PFSK-1 (cell line): ENCODE measurements at regions not wholly inside any gene's neighbourhood (a gene's known extent, or its start where the extent isn't known, plus 50 kb on each side); places are given as distances from the start of the nearest gene placed in this dataset.

Experiments
- FOXP2 ChIP-seq: optimal IDR thresholded peaks from 2 replicates; pipeline ENCODE3; 2011; ENCODE audit warnings: borderline replicate concordance, control low read depth, inconsistent platforms; ENCODE audit not compliant: insufficient read depth; ENCODE audit errors: extremely low read length, extremely low read depth
- POLR2AphosphoS5 ChIP-seq: IDR thresholded peaks from 2 replicates; pipeline ENCODE4 v1.6.1; 2012; ENCODE audit warnings: low read depth, mild to moderate bottlenecking, control low read depth, low read length, moderate library complexity
- SIN3A ChIP-seq: IDR thresholded peaks from 2 replicates; pipeline ENCODE4 v1.6.1; 2012; ENCODE audit warnings: mild to moderate bottlenecking, low read length, moderate library complexity, borderline replicate concordance; ENCODE audit not compliant: insufficient read depth
- TAF1 ChIP-seq: IDR thresholded peaks from 2 replicates; pipeline ENCODE4 v1.6.1; 2012; ENCODE audit warnings: low read length, control low read depth, borderline replicate concordance; ENCODE audit not compliant: insufficient read depth
- TF ChIP-seq, protein P1 (sequence below), 2 experiments: IDR thresholded peaks; 2 replicates each; pipeline versions ENCODE4 v1.6.1 to v1.8.0; 2011 to 2012; ENCODE audit warnings: low read depth in 2 of 2, low read length in 2 of 2, control low read depth in 1 of 2, inconsistent platforms in 1 of 2, mild to moderate bottlenecking in 1 of 2, moderate library complexity in 1 of 2; ENCODE audit not compliant: insufficient read depth in 1 of 2

DNA sequence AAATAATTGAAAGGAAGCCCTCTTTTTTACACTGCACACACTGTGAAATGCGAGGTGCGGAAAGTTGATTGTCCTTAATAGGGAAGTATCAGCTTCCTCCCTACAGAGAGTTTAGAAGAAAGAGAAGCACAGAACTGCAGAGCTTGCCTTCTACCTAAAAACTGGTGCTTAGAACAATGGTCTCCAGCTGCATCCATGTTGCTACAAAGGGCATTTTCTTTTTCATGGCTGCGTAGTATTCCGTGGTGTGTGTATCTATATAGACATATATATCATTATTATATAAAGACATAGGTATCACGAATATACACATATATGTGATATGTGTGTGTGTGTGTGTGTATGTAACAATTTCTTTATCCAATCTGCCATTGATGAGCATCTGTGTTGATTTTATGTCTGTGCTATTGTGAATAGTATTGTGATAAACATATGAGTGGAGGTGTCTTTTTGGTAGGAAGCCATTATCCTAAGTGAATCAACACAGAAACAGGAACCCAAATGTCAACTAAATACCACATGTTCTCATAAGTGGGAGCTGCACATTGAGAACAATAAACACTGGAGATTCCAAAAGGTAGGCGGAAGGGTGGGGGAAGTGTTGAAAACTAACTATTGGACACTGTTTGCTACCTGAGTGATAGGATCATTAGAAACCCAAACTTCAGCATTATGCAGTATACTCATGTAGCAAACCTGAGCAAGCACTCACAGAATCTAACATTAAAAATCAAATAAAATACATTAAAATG, 290.0 kb upstream of the RUNX1 start:
- no peak for TF ChIP-seq TAF1
- no peak for TF ChIP-seq FOXP2
- TF ChIP-seq, protein P1, sequence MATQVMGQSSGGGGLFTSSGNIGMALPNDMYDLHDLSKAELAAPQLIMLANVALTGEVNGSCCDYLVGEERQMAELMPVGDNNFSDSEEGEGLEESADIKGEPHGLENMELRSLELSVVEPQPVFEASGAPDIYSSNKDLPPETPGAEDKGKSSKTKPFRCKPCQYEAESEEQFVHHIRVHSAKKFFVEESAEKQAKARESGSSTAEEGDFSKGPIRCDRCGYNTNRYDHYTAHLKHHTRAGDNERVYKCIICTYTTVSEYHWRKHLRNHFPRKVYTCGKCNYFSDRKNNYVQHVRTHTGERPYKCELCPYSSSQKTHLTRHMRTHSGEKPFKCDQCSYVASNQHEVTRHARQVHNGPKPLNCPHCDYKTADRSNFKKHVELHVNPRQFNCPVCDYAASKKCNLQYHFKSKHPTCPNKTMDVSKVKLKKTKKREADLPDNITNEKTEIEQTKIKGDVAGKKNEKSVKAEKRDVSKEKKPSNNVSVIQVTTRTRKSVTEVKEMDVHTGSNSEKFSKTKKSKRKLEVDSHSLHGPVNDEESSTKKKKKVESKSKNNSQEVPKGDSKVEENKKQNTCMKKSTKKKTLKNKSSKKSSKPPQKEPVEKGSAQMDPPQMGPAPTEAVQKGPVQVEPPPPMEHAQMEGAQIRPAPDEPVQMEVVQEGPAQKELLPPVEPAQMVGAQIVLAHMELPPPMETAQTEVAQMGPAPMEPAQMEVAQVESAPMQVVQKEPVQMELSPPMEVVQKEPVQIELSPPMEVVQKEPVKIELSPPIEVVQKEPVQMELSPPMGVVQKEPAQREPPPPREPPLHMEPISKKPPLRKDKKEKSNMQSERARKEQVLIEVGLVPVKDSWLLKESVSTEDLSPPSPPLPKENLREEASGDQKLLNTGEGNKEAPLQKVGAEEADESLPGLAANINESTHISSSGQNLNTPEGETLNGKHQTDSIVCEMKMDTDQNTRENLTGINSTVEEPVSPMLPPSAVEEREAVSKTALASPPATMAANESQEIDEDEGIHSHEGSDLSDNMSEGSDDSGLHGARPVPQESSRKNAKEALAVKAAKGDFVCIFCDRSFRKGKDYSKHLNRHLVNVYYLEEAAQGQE (IDR thresholded peaks at IDR 0.05; ENCODE audit: insufficient read depth in 1 of 2, low read depth in 2 of 2, low read length in 2 of 2), result no peak
- TF ChIP-seq POLR2AphosphoS5, result no peak
- TF ChIP-seq SIN3A, result no peak

DNA sequence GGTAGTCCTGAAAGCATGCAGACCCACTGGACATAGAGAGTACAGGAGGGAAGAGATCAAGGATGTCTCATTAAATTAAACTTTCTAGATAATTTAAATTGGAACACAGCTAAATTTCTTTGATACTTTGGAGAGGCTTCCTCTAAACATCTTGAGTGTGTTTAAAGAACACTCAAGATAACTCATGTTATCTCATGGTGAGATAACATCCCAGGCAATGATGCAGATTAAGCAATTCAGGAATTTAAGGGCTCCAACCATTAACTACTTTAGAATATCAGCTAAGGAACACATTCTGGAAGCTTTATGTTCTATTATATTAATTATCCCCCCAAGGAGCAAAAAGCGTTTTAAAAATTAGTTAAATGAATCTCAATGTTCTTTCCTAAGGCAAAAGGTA, 289.2 kb upstream of the RUNX1 start:
- TF ChIP-seq TAF1 (no peak), SIN3A (no peak), POLR2AphosphoS5 (no peak), FOXP2 (no peak)
- TF ChIP-seq, protein P1 (IDR thresholded peaks at IDR 0.05; ENCODE audit: insufficient read depth in 1 of 2, low read depth in 2 of 2, low read length in 2 of 2), result no peak

DNA sequence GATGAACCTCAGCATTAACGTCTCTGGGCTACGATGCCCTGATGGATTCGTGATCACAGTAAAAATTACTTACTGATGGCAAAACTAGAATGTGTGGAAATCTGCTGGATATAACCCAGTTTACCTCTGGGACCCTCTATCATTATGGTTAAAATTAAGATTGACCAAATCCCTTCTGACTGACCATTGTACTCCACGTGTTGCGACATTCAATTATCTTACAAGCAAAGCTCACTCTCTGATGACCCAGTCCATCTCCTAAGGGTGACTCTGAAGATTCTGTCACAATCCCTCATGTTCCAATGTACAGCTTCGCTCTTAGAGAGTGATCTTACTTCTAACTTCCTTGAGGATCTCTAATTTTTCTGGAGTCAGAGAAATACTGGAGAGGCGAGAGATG, 288.5 kb upstream of the RUNX1 start:
- TF ChIP-seq TAF1 (no peak), FOXP2 (no peak), POLR2AphosphoS5 (no peak), SIN3A (no peak)
- TF ChIP-seq, protein P1 (IDR thresholded peaks at IDR 0.05; ENCODE audit: insufficient read depth in 1 of 2, low read depth in 2 of 2, low read length in 2 of 2), result no peak

DNA sequence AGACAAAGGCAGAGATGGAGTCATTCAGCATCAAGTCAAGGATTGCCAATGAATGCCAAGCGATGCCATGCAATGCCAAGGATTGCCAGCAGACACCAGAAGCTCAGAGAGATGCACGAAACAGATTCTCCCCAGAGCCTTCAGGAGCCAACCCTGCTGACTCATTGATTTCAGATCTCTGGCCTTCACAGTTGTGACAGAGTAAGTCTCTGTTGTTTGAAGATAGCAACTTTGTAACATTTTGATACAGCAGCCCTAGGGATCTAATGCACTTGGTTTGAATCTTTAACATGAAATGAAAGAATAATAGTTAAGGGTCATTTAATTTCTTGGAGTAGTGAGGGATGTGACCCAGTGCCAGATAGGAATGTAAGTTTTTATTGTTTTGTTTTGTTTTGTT, 287.4 kb upstream of the RUNX1 start:
- no peak for TF ChIP-seq SIN3A
- no peak for TF ChIP-seq TAF1

DNA sequence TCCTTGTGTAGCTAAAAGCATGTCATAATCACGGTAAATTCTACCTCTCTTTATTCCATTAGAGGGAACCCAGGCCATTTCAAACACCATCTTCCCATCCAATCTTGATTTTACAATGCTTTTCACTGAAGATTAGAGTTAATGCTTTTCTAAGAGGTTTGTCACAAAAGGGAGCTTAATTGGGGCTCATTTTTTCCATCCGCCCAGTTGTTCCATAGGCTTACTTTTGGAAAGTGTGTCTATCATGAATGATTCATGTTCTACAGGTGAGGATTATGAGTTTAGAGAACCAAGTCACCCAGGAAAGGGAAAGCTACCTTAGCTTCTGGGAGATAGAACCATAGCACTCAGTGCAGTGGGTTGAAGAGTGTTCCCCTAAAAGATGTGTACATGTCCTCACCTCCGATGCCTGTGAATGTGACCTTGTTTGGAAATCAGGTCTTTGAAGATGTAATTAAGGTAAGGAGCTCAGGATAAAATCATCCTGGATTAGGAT, 286.9 kb upstream of the RUNX1 start:
- TF ChIP-seq SIN3A, result no peak
- TF ChIP-seq, protein P1 (IDR thresholded peaks at IDR 0.05; ENCODE audit: insufficient read depth in 1 of 2, low read depth in 2 of 2, low read length in 2 of 2), result no peak
- no peak for TF ChIP-seq TAF1
- no peak for TF ChIP-seq POLR2AphosphoS5
- TF ChIP-seq FOXP2, result no peak
